Caco-2 (cell line): ENCODE measurements at regions not wholly inside any gene's neighbourhood (a gene's known extent, or its start where the extent isn't known, plus 50 kb on each side); places are given as distances from the start of the nearest gene placed in this dataset.

Experiments used
- BruUV-seq: library from RNA; stranded (reverse); fragments of 400-500 nt; replicated peaks from 2 replicates; lab custom pipeline; 2021; lab: Mats Ljungman, UMichigan
- CTCF ChIA-PET: fragments of 300-600 bp; sonication (Branson Sonifier 250); formaldehyde crosslinking; loops from one replicate; lab custom pipeline; 2022; ENCODE audit warnings: antibody characterized with exemption; lab: Charles Lee
- POLR2A ChIA-PET: fragments of 300-600 bp; sonication (Branson Sonifier 250); formaldehyde crosslinking; loops from one replicate; lab custom pipeline; 2022; ENCODE audit warnings: antibody characterized with exemption; lab: Charles Lee
- DNase-seq, 2 experiments: peaks; one replicate each; pipeline versions ENCODE4 v3.0.0 to v3.0.0-alpha.2; 2020 to 2022
- H3K27me3 ChIP-seq: replicated peaks from 2 replicates; pipeline ENCODE4 v1.6.0; 2011; ENCODE audit warnings: low read length; ENCODE audit not compliant: control insufficient read depth, insufficient read depth
- H3K36me3 ChIP-seq: 2 replicates; pipeline ENCODE4 v1.5.1; 2011; ENCODE audit warnings: low read length; ENCODE audit not compliant: control insufficient read depth, insufficient read depth
- H3K4me1 ChIP-seq: fragments of 250-450 bp; sonication (Bioruptor Pico); 2 replicates; pipeline ENCODE4 v1.5.1; 2020; ENCODE audit warnings: mild to moderate bottlenecking
- H3K4me3 ChIP-seq: 2 replicates; pipeline ENCODE4 v1.5.1; 2011; ENCODE audit warnings: low read depth, mild to moderate bottlenecking, control low read depth, low read length
- H3K9me3 ChIP-seq: fragments of 250-450 bp; sonication (Bioruptor Pico); 2 replicates; pipeline ENCODE4 v1.5.1; 2020; ENCODE audit warnings: mild to moderate bottlenecking, moderate library complexity
- H3K27ac Mint-ChIP-seq: one replicate; pipeline ENCODE4 v1.8.0; 2022; ENCODE audit warnings: mixed read lengths; ENCODE audit not compliant: unreplicated experiment
- H3K27me3 Mint-ChIP-seq: one replicate; pipeline ENCODE4 v1.8.0; 2022; ENCODE audit warnings: mixed read lengths; ENCODE audit not compliant: insufficient read depth, unreplicated experiment
- H3K36me3 Mint-ChIP-seq: one replicate; pipeline ENCODE4 v1.8.0; 2022; ENCODE audit warnings: mild to moderate bottlenecking, mixed read lengths; ENCODE audit not compliant: insufficient read depth, unreplicated experiment
- H3K4me1 Mint-ChIP-seq: one replicate; pipeline ENCODE4 v1.8.0; 2022; ENCODE audit warnings: low read depth, mixed read lengths; ENCODE audit not compliant: unreplicated experiment
- H3K4me3 Mint-ChIP-seq: one replicate; pipeline ENCODE4 v1.8.0; 2022; ENCODE audit warnings: mild to moderate bottlenecking, moderate library complexity, mixed read lengths; ENCODE audit not compliant: unreplicated experiment
- H3K9me3 Mint-ChIP-seq: one replicate; pipeline ENCODE4 v1.8.0; 2022; ENCODE audit warnings: mixed read lengths; ENCODE audit not compliant: unreplicated experiment
- intact Hi-C: fragments of 100-400 bp; cut with micrococcal nuclease; formaldehyde crosslinking; loops from one replicate; pipeline ENCODE4 v1.10.0; 2022; ENCODE audit not compliant: unreplicated experiment
- TF ChIP-seq, protein P1 (sequence below), 2 experiments: fragments of 200-600 bp in 1 of 2; IDR thresholded peaks; 1 replicate in 1 of 2; 2 replicates in 1 of 2; pipeline versions ENCODE4 v1.5.1 to v1.8.0; 2011 to 2022; ENCODE audit warnings: antibody characterized with exemption in 1 of 2, control low read depth in 1 of 2, inconsistent platforms in 1 of 2, low read depth in 1 of 2, low read length in 1 of 2, mild to moderate bottlenecking in 1 of 2, moderate library complexity in 1 of 2; ENCODE audit not compliant: insufficient read depth in 1 of 2, severe bottlenecking in 1 of 2, unreplicated experiment in 1 of 2

DNA sequence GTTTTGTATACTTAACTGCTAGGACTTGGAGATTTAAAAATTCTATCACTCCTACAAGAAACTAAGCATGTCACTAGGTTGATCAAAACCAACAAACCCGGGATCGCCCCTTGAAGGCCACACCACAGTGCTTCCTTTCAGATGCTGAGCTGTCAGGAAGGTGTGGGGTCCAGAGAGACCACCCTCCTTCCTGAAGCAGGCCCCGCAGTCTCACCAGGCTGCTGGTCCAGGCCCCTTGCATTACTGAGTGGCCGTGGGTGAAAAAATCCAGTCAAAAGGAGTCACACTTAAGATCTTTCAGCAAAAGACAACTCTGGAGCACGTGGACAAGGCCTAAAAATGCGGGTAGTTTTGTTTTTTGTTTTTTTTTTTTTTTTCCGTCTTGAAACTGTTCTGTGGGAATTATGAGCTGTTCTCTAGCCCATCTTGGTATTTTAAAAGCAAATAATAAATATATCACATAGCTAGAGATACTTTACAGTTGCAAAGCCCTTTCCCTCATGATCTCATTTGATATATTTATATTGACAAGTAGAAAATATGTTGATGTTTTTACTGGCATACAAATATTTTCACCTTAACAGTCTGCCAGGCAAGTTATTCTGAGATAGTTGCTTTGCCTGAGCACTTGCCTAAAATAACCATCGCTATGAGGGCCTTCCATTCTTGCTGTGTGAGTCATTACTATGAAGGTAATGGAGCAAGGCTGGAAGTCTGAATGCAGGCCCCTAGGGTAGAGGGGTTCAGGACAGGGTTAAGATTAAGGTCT is 73.1 kb upstream of the EDEM3 start:
- Mint-ChIP-seq H3K27me3 (no peaks in the 10 kb centered on the region), H3K36me3 (no peaks in the 10 kb centered on the region), H3K9me3 (no peaks in the 10 kb centered on the region), H3K27ac (no peak overlapping the region), H3K4me1 (peaks cover 15% of the 10 kb centered on the region), H3K4me3 (no peak overlapping the region)
- ChIA-PET POLR2A (no interaction called here), CTCF (no interaction called here)
- intact Hi-C loops: no loop called here
- no peak for DNase-seq
- H3K4me3 ChIP-seq: no peak overlapping the region
- no peaks in the 10 kb centered on the region for H3K9me3 ChIP-seq
- no peaks in the 10 kb centered on the region for H3K27me3 ChIP-seq
- TF ChIP-seq, protein P1, sequence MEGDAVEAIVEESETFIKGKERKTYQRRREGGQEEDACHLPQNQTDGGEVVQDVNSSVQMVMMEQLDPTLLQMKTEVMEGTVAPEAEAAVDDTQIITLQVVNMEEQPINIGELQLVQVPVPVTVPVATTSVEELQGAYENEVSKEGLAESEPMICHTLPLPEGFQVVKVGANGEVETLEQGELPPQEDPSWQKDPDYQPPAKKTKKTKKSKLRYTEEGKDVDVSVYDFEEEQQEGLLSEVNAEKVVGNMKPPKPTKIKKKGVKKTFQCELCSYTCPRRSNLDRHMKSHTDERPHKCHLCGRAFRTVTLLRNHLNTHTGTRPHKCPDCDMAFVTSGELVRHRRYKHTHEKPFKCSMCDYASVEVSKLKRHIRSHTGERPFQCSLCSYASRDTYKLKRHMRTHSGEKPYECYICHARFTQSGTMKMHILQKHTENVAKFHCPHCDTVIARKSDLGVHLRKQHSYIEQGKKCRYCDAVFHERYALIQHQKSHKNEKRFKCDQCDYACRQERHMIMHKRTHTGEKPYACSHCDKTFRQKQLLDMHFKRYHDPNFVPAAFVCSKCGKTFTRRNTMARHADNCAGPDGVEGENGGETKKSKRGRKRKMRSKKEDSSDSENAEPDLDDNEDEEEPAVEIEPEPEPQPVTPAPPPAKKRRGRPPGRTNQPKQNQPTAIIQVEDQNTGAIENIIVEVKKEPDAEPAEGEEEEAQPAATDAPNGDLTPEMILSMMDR (IDR thresholded peaks at IDR 0.05; ENCODE audit: insufficient read depth in 1 of 2, low read depth in 1 of 2, low read length in 1 of 2, severe bottlenecking in 1 of 2, unreplicated experiment in 1 of 2): no peak
- H3K4me1 ChIP-seq: peaks cover 4% of the 10 kb centered on the region; the same call in 1 of the 2 replicates
- H3K36me3 ChIP-seq: no peaks in the 10 kb centered on the region
- no TSS peak for BruUV-seq

GRCh38 chr1:184826001-184826400 is 71.3 kb upstream of the EDEM3 start:
- intact Hi-C loops: no loop called here
- TF ChIP-seq, protein P1 (IDR thresholded peaks at IDR 0.05; ENCODE audit: insufficient read depth in 1 of 2, low read depth in 1 of 2, low read length in 1 of 2, severe bottlenecking in 1 of 2, unreplicated experiment in 1 of 2): no peak
- Mint-ChIP-seq H3K4me3 (no peak overlapping the region), H3K27ac (no peak overlapping the region), H3K27me3 (no peaks in the 10 kb centered on the region), H3K36me3 (no peaks in the 10 kb centered on the region), H3K9me3 (no peaks in the 10 kb centered on the region), H3K4me1 (peaks cover 16% of the 10 kb centered on the region)
- no TSS peak for BruUV-seq
- H3K4me1 ChIP-seq: peaks cover 4% of the 10 kb centered on the region; the same call in 1 of the 2 replicates
- H3K9me3 ChIP-seq: no peaks in the 10 kb centered on the region
- H3K27me3 ChIP-seq: no peaks in the 10 kb centered on the region
- H3K36me3 ChIP-seq: no peaks in the 10 kb centered on the region
- POLR2A ChIA-PET: no interaction called here
- CTCF ChIA-PET: no interaction called here
- no peak overlapping the region for H3K4me3 ChIP-seq
- no peak for DNase-seq

DNA sequence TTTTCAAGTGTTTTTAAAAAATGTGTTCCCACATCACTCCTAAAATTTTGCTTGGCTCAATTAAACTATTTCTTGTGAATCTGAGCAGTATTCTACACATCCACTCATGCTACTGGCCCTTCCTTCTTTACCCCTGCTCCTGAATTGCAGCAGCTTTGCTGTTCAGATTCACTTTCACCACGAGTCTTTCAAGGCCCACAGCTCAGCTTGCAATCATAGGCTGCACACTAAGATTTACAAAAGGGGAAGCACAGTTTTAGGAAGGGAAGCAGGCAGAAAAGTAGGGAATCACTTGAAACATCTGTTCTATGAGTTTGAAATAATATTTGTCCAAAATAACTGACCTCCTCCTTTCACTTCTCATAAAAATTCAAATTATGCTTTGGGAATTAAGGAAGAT is 70.9 kb upstream of the EDEM3 start:
- ChIA-PET POLR2A (no interaction called here), CTCF (no interaction called here)
- Histone ChIP-seq H3K4me3 (no peak overlapping the region), H3K27me3 (no peaks in the 10 kb centered on the region), H3K36me3 (no peaks in the 10 kb centered on the region), H3K4me1 (peaks cover 4% of the 10 kb centered on the region; the same call in 1 of the 2 replicates), H3K9me3 (no peaks in the 10 kb centered on the region)
- H3K36me3 Mint-ChIP-seq: no peaks in the 10 kb centered on the region
- DNase-seq: no peak
- H3K4me1 Mint-ChIP-seq: peaks cover 16% of the 10 kb centered on the region
- intact Hi-C loops: no loop called here
- no peak overlapping the region for H3K27ac Mint-ChIP-seq
- TF ChIP-seq, protein P1 (IDR thresholded peaks at IDR 0.05; ENCODE audit: insufficient read depth in 1 of 2, low read depth in 1 of 2, low read length in 1 of 2, severe bottlenecking in 1 of 2, unreplicated experiment in 1 of 2): no peak
- BruUV-seq: no TSS peak
- no peak overlapping the region for H3K4me3 Mint-ChIP-seq
- no peaks in the 10 kb centered on the region for H3K9me3 Mint-ChIP-seq
- H3K27me3 Mint-ChIP-seq: no peaks in the 10 kb centered on the region
